Neural cell (in vitro differentiated cells): ENCODE measurements at regions not wholly inside any gene's neighbourhood (a gene's known extent, or its start where the extent isn't known, plus 50 kb on each side); places are given as distances from the start of the nearest gene placed in this dataset.

ENCODE experiments used
- H2AFZ ChIP-seq: fragments of 200-600, 300-800 bp; sonication (generic), shearing (Covaris generic); 2 replicates; pipeline ENCODE4 v1.6.0; 2014; ENCODE audit warnings: low read depth, mild to moderate bottlenecking, antibody characterized with exemption, low read length, moderate library complexity
- H3F3A ChIP-seq: fragments of 200-600 bp; shearing (Covaris generic); 2 replicates; pipeline ENCODE4 v1.6.1; 2016; ENCODE audit warnings: mild to moderate bottlenecking, moderate library complexity, mixed read lengths, antibody characterized with exemption, low read length; ENCODE audit not compliant: insufficient read depth, poor library complexity, severe bottlenecking
- H3K27ac ChIP-seq: fragments of 200-600, 300-800 bp; sonication (generic), shearing (Covaris generic); 2 replicates; pipeline ENCODE4 v1.5.1; 2014; ENCODE audit warnings: mild to moderate bottlenecking, low read length, moderate library complexity
- H3K27me3 ChIP-seq: fragments of 300-800, 200-600 bp; sonication (generic), shearing (Covaris generic); 2 replicates; pipeline ENCODE4 v1.6.0; 2014; ENCODE audit warnings: mild to moderate bottlenecking, low read depth, low read length, moderate library complexity; ENCODE audit not compliant: insufficient read depth
- H3K36me3 ChIP-seq: fragments of 300-800, 200-600 bp; sonication (generic), shearing (Covaris generic); 2 replicates; pipeline ENCODE4 v1.5.1; 2014; ENCODE audit warnings: mild to moderate bottlenecking, antibody characterized with exemption, low read length, moderate library complexity; ENCODE audit not compliant: insufficient read depth
- H3K4me2 ChIP-seq: fragments of 300-800, 200-600 bp; sonication (generic), shearing (Covaris generic); 2 replicates; pipeline ENCODE4 v1.6.0; 2014; ENCODE audit warnings: mild to moderate bottlenecking, low read length
- H3K4me3 ChIP-seq: fragments of 300-800, 200-600 bp; sonication (generic), shearing (Covaris generic); 2 replicates; pipeline ENCODE4 v1.5.1; 2014; ENCODE audit warnings: mild to moderate bottlenecking, low read length, moderate library complexity
- H3K79me2 ChIP-seq: fragments of 200-600 bp; shearing (Covaris generic); replicated peaks from 2 replicates; pipeline ENCODE4 v1.6.0; 2014; ENCODE audit warnings: mild to moderate bottlenecking, low read length, moderate library complexity; ENCODE audit not compliant: insufficient read depth
- H3K9ac ChIP-seq: fragments of 300-800, 200-600 bp; sonication (generic), shearing (Covaris generic); 2 replicates; pipeline ENCODE4 v1.6.1; 2016; ENCODE audit warnings: mild to moderate bottlenecking, low read length, mixed read lengths
- H3K9me2 ChIP-seq: fragments of 200-600 bp; shearing (Covaris generic); 2 replicates; pipeline ENCODE4 v1.6.1; 2016; ENCODE audit warnings: mild to moderate bottlenecking, low read length, mixed read lengths; ENCODE audit not compliant: insufficient read depth
- H3K9me3 ChIP-seq: fragments of 200-600, 300-800 bp; sonication (generic), shearing (Covaris generic); 2 replicates; pipeline ENCODE4 v1.6.1; 2016; ENCODE audit warnings: mild to moderate bottlenecking, mixed run types, low read length, moderate library complexity, mixed read lengths
- H4K20me1 ChIP-seq: fragments of 200-600 bp; shearing (Covaris generic); 2 replicates; pipeline ENCODE4 v1.6.1; 2016; ENCODE audit warnings: mild to moderate bottlenecking, mixed run types; ENCODE audit not compliant: insufficient read depth
- CTCF ChIP-seq: fragments of 450-650 bp; IDR thresholded peaks from 2 replicates; pipeline ENCODE4 v1.5.1; 2014; ENCODE audit warnings: antibody characterized with exemption, mild to moderate bottlenecking, moderate library complexity; ENCODE audit not compliant: poor library complexity, severe bottlenecking
- EP300 ChIP-seq: fragments of 450-650 bp; conservative IDR thresholded peaks from 2 replicates; pipeline ENCODE4 v1.6.1; 2014; ENCODE audit warnings: antibody characterized with exemption, mild to moderate bottlenecking, moderate library complexity; ENCODE audit not compliant: poor library complexity, severe bottlenecking
- EZH2 ChIP-seq: fragments of 200-600, 300-800 bp; shearing (Covaris generic), sonication (generic); IDR thresholded peaks from 2 replicates; pipeline ENCODE4 v1.6.1; 2014; ENCODE audit warnings: antibody characterized with exemption, low read length, borderline replicate concordance, mild to moderate bottlenecking; ENCODE audit not compliant: insufficient read depth, poor library complexity, severe bottlenecking
- MXI1 ChIP-seq: fragments of 450-650 bp; conservative IDR thresholded peaks from 2 replicates; pipeline ENCODE4 v1.6.1; 2014; ENCODE audit warnings: antibody characterized with exemption, mild to moderate bottlenecking; ENCODE audit not compliant: poor library complexity, severe bottlenecking
- POLR2AphosphoS5 ChIP-seq: IDR thresholded peaks from 2 replicates; pipeline ENCODE4 v1.6.1; 2012
- RAD21 ChIP-seq: fragments of 450-650 bp; conservative IDR thresholded peaks from 2 replicates; pipeline ENCODE4 v1.6.1; 2014; ENCODE audit warnings: antibody characterized with exemption, mild to moderate bottlenecking, moderate library complexity
- REST ChIP-seq: IDR thresholded peaks from 2 replicates; pipeline ENCODE4 v1.6.1; 2012; ENCODE audit warnings: borderline replicate concordance
- SMC3 ChIP-seq: fragments of 450-650 bp; conservative IDR thresholded peaks from 2 replicates; pipeline ENCODE4 v1.6.1; 2014; ENCODE audit warnings: antibody characterized with exemption, mild to moderate bottlenecking, moderate library complexity; ENCODE audit not compliant: poor library complexity
- TAF1 ChIP-seq: IDR thresholded peaks from 2 replicates; pipeline ENCODE4 v1.6.1; 2012; ENCODE audit warnings: low read depth

DNA sequence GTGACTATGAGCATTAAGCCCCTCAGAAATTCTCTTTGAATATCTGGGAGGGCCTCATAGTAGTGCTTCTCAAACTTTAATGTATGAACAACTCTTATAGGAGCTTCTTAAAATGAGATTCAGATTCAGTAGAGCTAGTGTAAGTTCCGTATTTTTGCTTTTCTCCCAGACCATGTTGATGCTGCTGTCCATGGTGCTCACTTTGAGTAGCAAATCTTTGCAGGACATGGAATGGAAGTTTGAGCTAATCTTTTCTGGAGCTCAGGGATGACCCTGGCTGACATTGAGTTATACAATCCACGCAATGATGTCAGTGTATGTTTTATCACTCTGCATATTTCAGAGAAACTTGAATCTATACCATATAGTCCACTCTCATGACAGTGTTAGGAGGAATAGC is 134.2 kb downstream of the OTOL1 start:
- Histone ChIP-seq H3K9me2 (no peaks in the 10 kb centered on the region), H3K4me3 (no peak overlapping the region), H3K4me2 (no peak overlapping the region), H3K9ac (no peak overlapping the region), H3K27ac (no peak overlapping the region), H4K20me1 (no peaks in the 10 kb centered on the region), H3K9me3 (no peaks in the 10 kb centered on the region), H3K79me2 (no peaks in the 10 kb centered on the region), H3F3A (no peaks in the 10 kb centered on the region), H3K27me3 (no peaks in the 10 kb centered on the region), H2AFZ (no peak overlapping the region), H3K36me3 (no peaks in the 10 kb centered on the region)
- TF ChIP-seq SMC3 (no peak), REST (no peak), POLR2AphosphoS5 (no peak), MXI1 (no peak), RAD21 (no peak), CTCF (no peak), EP300 (no peak), TAF1 (no peak), EZH2 (no peak)

DNA sequence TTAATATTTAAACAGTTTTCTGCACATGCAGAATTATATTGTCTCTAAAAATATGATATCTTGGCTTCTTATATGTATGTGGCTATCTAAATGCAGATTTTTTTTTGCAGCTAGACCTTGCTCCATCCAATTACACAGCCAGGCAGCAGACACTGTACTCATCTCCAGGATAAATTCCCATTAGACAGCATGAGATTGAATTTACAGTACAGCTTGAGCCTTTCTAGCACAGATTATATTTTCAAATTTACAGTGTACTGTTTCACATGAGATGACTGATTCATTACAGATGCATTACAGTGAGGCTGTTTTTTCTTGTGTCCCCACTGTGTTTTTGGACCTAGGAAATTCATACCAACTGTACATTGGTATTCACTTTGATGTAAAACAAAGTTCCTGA is 134.9 kb downstream of the OTOL1 start:
- H3K4me3 ChIP-seq, result no peak overlapping the region
- H3K27me3 ChIP-seq, result no peaks in the 10 kb centered on the region
- H4K20me1 ChIP-seq, result no peaks in the 10 kb centered on the region
- no peaks in the 10 kb centered on the region for H3K79me2 ChIP-seq
- no peak overlapping the region for H3K27ac ChIP-seq
- no peaks in the 10 kb centered on the region for H3K9me3 ChIP-seq
- H3K36me3 ChIP-seq, result no peaks in the 10 kb centered on the region
- H3K9ac ChIP-seq, result no peak overlapping the region
- no peak overlapping the region for H3K4me2 ChIP-seq
- TF ChIP-seq POLR2AphosphoS5 (no peak), EP300 (no peak), MXI1 (no peak), TAF1 (no peak), CTCF (no peak), EZH2 (no peak), SMC3 (no peak), RAD21 (no peak), REST (no peak)
- H3K9me2 ChIP-seq, result no peaks in the 10 kb centered on the region
- H2AFZ ChIP-seq, result no peak overlapping the region
- no peaks in the 10 kb centered on the region for H3F3A ChIP-seq
